Embryonic facial prominence (tissue), 1 donor: ENCODE measurements at regions not wholly inside any gene's neighbourhood (a gene's known extent, or its start where the extent isn't known, plus 50 kb on each side); places are given as distances from the start of the nearest gene placed in this dataset.

Experiments
- DNase-seq: peaks from one replicate; pipeline ENCODE4 v3.0.0-alpha.2; 2016; ENCODE audit errors: extremely low spot score

- DNase-seq: no peak
Observed at GRCh38 chrX:20620306-20620705, 353.6 kb upstream of the RPS6KA3 start.

GRCh38 chrX:20609916-20610415 is 343.3 kb upstream of the RPS6KA3 start:
- no peak for DNase-seq

- no peak for DNase-seq
Observed at GRCh38 chrX:20606831-20607230, 340.1 kb upstream of the RPS6KA3 start.

- no peak for DNase-seq
Observed at GRCh38 chrX:20596856-20597255, 330.1 kb upstream of the RPS6KA3 start.

GRCh38 chrX:20595928-20596575 is 329.3 kb upstream of the RPS6KA3 start:
- DNase-seq: no peak

GRCh38 chrX:20594985-20595384 is 328.3 kb upstream of the RPS6KA3 start:
- no peak for DNase-seq

- no peak for DNase-seq
Observed at GRCh38 chrX:20593836-20594235, 327.1 kb upstream of the RPS6KA3 start.

GRCh38 chrX:20593402-20593801 is 326.7 kb upstream of the RPS6KA3 start:
- DNase-seq: no peak

GRCh38 chrX:20591246-20591645 is 324.5 kb upstream of the RPS6KA3 start:
- DNase-seq: no peak

GRCh38 chrX:20585782-20586181 is 319.1 kb upstream of the RPS6KA3 start:
- no peak for DNase-seq

GRCh38 chrX:20571611-20572010 is 304.9 kb upstream of the RPS6KA3 start:
- no peak for DNase-seq

- DNase-seq: no peak
Observed at GRCh38 chrX:20567108-20567507, 300.4 kb upstream of the RPS6KA3 start.

GRCh38 chrX:20547611-20548051 is 280.9 kb upstream of the RPS6KA3 start:
- DNase-seq: peak; percentile 19

GRCh38 chrX:20545538-20545937 is 278.8 kb upstream of the RPS6KA3 start:
- no peak for DNase-seq

- no peak for DNase-seq
Observed at GRCh38 chrX:20542072-20542471, 275.4 kb upstream of the RPS6KA3 start.

GRCh38 chrX:20538974-20539373 is 272.3 kb upstream of the RPS6KA3 start:
- DNase-seq: no peak

GRCh38 chrX:20531667-20532066 is 265.0 kb upstream of the RPS6KA3 start:
- DNase-seq: no peak

GRCh38 chrX:20530406-20530921 is 263.8 kb upstream of the RPS6KA3 start:
- DNase-seq: peak; percentile 40

GRCh38 chrX:20529711-20530110 is 263.0 kb upstream of the RPS6KA3 start:
- DNase-seq: no peak

GRCh38 chrX:20529301-20529700 is 262.6 kb upstream of the RPS6KA3 start:
- no peak for DNase-seq

GRCh38 chrX:20527558-20528011 is 260.9 kb upstream of the RPS6KA3 start:
- DNase-seq: peak; percentile 14

GRCh38 chrX:20527041-20527440 is 260.3 kb upstream of the RPS6KA3 start:
- no peak for DNase-seq

- DNase-seq: no peak
Observed at GRCh38 chrX:20523626-20524312, 257.1 kb upstream of the RPS6KA3 start.
